Testis (tissue), 2 donors: ENCODE measurements at regions not wholly inside any gene's neighbourhood (a gene's known extent, or its start where the extent isn't known, plus 50 kb on each side); places are given as distances from the start of the nearest gene placed in this dataset.

Experiments used
- DNase-seq: peaks from one replicate; pipeline ENCODE4 v3.0.0-alpha.2; 2019
- H3K27ac ChIP-seq, 2 donors: fragments of 200-600 bp; sonication (generic); one replicate each; pipeline ENCODE4 v1.5.1; 2019
- H3K27me3 ChIP-seq: fragments of 200-600 bp; sonication (generic); one replicate; pipeline ENCODE4 v1.5.1; 2019
- H3K36me3 ChIP-seq: fragments of 200-600 bp; sonication (generic); one replicate; pipeline ENCODE4 v1.5.1; 2017; ENCODE audit warnings: low read depth; ENCODE audit errors: missing control alignments
- H3K4me1 ChIP-seq: fragments of 200-600 bp; sonication (generic); one replicate; pipeline ENCODE4 v1.5.1; 2019
- H3K4me3 ChIP-seq, 2 donors: fragments of 200-600 bp; sonication (generic); one replicate each; pipeline ENCODE4 v1.5.1; 2017 to 2019
- H3K9me3 ChIP-seq: fragments of 200-600 bp; sonication (generic); one replicate; pipeline ENCODE4 v1.5.1; 2017
- CTCF ChIP-seq, 3 experiments: fragments of 450-650 bp in 2 of 3; fragments of 200-600 bp in 1 of 3; sonication (generic) in 1 of 3; IDR thresholded peaks; one replicate each; pipeline ENCODE4 v1.5.1; 2016 to 2019; ENCODE audit warnings: antibody characterized with exemption in 3 of 3, mild to moderate bottlenecking in 2 of 3, moderate library complexity in 1 of 3
- POLR2A ChIP-seq: fragments of 450-650 bp; IDR thresholded peaks from one replicate; pipeline ENCODE4 v1.6.1; 2017; ENCODE audit warnings: antibody characterized with exemption, mild to moderate bottlenecking, moderate library complexity
- WGBS, 2 donors: methylation state at CpG; one replicate each; pipeline ENCODE4 v1.1.5; 2018; 5-methylcytosine and 5-hydroxymethylcytosine counted together
- intact Hi-C: fragments of 100-400 bp; cut with DNase I; formaldehyde crosslinking; loops from one replicate; pipeline ENCODE4 v1.15.1; 2023; ENCODE audit warnings: low total_unique reads

GRCh38 chr13:50388481-50388880 is 373.2 kb downstream of the KCNRG start:
- H3K27ac ChIP-seq, result no peak overlapping the region
- no peaks in the 10 kb centered on the region for H3K27me3 ChIP-seq
- TF ChIP-seq CTCF (IDR thresholded peaks at IDR 0.05) (no peak), POLR2A (no peak)
- no peaks in the 10 kb centered on the region for H3K4me1 ChIP-seq
- no peak overlapping the region for H3K4me3 ChIP-seq
- no peaks in the 10 kb centered on the region for H3K36me3 ChIP-seq
- WGBS, 2 donors, result 72 to 81% methylated on average over 3 of the region's 3 CpGs
- no peaks in the 10 kb centered on the region for H3K9me3 ChIP-seq
- DNase-seq, result no peak
- intact Hi-C loops, result no loop called here

- H3K4me1 ChIP-seq, result no peaks in the 10 kb centered on the region
- DNase-seq, result no peak
- H3K27ac ChIP-seq, result no peak overlapping the region
- no peaks in the 10 kb centered on the region for H3K36me3 ChIP-seq
- TF ChIP-seq CTCF (IDR thresholded peaks at IDR 0.05) (no peak), POLR2A (no peak)
- H3K4me3 ChIP-seq, result no peak overlapping the region
- intact Hi-C loops, result no loop called here
- no peaks in the 10 kb centered on the region for H3K9me3 ChIP-seq
- WGBS, 2 donors, result 83 to 84% methylated on average over 4 of the region's 4 CpGs
- H3K27me3 ChIP-seq, result no peaks in the 10 kb centered on the region
Measured at GRCh38 chr13:50389726-50390125, 374.5 kb downstream of the KCNRG start.

- Histone ChIP-seq H3K4me1 (no peaks in the 10 kb centered on the region), H3K4me3 (no peak overlapping the region), H3K36me3 (no peaks in the 10 kb centered on the region), H3K27me3 (no peaks in the 10 kb centered on the region), H3K9me3 (no peaks in the 10 kb centered on the region), H3K27ac (no peak overlapping the region)
- intact Hi-C loops, result no loop called here
- TF ChIP-seq POLR2A, result no peak
- no peak for TF ChIP-seq CTCF (IDR thresholded peaks at IDR 0.05)
- 48 to 58% methylated on average over 3 of the region's 3 CpGs for WGBS, 2 donors
- DNase-seq, result no peak
Measured at GRCh38 chr13:50390503-50391248, 375.4 kb downstream of the KCNRG start.

GRCh38 chr13:50392977-50393376 is 377.7 kb downstream of the KCNRG start:
- Histone ChIP-seq H3K4me3 (no peak overlapping the region), H3K9me3 (no peaks in the 10 kb centered on the region), H3K36me3 (no peaks in the 10 kb centered on the region), H3K27ac (no peak overlapping the region), H3K4me1 (no peaks in the 10 kb centered on the region), H3K27me3 (no peaks in the 10 kb centered on the region)
- DNase-seq, result no peak
- no peak for TF ChIP-seq POLR2A
- TF ChIP-seq CTCF (IDR thresholded peaks at IDR 0.05), result no peak
- intact Hi-C loops, result no loop called here
- 78 to 88% methylated on average over 1 of the region's 1 CpG for WGBS, 2 donors

GRCh38 chr13:50393628-50394027 is 378.4 kb downstream of the KCNRG start:
- Histone ChIP-seq H3K27ac (no peak overlapping the region), H3K9me3 (no peaks in the 10 kb centered on the region), H3K27me3 (no peaks in the 10 kb centered on the region), H3K36me3 (no peaks in the 10 kb centered on the region), H3K4me1 (no peaks in the 10 kb centered on the region), H3K4me3 (no peak overlapping the region)
- 67 to 85% methylated on average over 6 of the region's 6 CpGs for WGBS, 2 donors
- no peak for DNase-seq
- intact Hi-C loops, result no loop called here
- TF ChIP-seq POLR2A, result no peak
- no peak for TF ChIP-seq CTCF (IDR thresholded peaks at IDR 0.05)
